ENCODE measurements at regions not wholly inside any gene's neighbourhood (a gene's known extent, or its start where the extent isn't known, plus 50 kb on each side); places are given as distances from the start of the nearest gene placed in this dataset.

- no peak for DNase-seq (ENCODE audit: low spot score)
Observed at GRCh38 chr18:45119876-45120275, 439.2 kb downstream of the SETBP1 start.

- no peak for DNase-seq (ENCODE audit: low spot score)
Observed at GRCh38 chr18:45121146-45121545, 440.5 kb downstream of the SETBP1 start.

GRCh38 chr18:45122506-45122905 lies 441.8 kb downstream of the SETBP1 start:
- DNase-seq (ENCODE audit: low spot score) = no peak

GRCh38 chr18:45127405-45127804 lies 446.7 kb downstream of the SETBP1 start:
- DNase-seq (ENCODE audit: low spot score) = no peak

GRCh38 chr18:45133276-45133675 lies 452.6 kb downstream of the SETBP1 start:
- DNase-seq (ENCODE audit: low spot score) = no peak

- DNase-seq (ENCODE audit: low spot score) = no peak
Observed at GRCh38 chr18:45136381-45137086, 455.8 kb downstream of the SETBP1 start.

GRCh38 chr18:45137087-45137419 lies 456.4 kb downstream of the SETBP1 start:
- DNase-seq (ENCODE audit: low spot score) = no peak

- DNase-seq (ENCODE audit: low spot score) = no peak
Observed at GRCh38 chr18:45139478-45139877, 458.8 kb downstream of the SETBP1 start.

- no peak for DNase-seq (ENCODE audit: low spot score)
Observed at GRCh38 chr18:45142868-45143267, 462.2 kb downstream of the SETBP1 start.

- no peak for DNase-seq (ENCODE audit: low spot score)
Observed at GRCh38 chr18:45149712-45150111, 465.6 kb upstream of the SLC14A2 start.

GRCh38 chr18:45151645-45152044 lies 463.6 kb upstream of the SLC14A2 start:
- no peak for DNase-seq (ENCODE audit: low spot score)

- no peak for DNase-seq (ENCODE audit: low spot score)
Observed at GRCh38 chr18:45155526-45155925, 459.8 kb upstream of the SLC14A2 start.

GRCh38 chr18:45156946-45157345 lies 458.3 kb upstream of the SLC14A2 start:
- no peak for DNase-seq (ENCODE audit: low spot score)

GRCh38 chr18:45157576-45157975 lies 457.7 kb upstream of the SLC14A2 start:
- no peak for DNase-seq (ENCODE audit: low spot score)

GRCh38 chr18:45161850-45162249 lies 453.4 kb upstream of the SLC14A2 start:
- DNase-seq (ENCODE audit: low spot score) = no peak

GRCh38 chr18:45163871-45164270 lies 451.4 kb upstream of the SLC14A2 start:
- no peak for DNase-seq (ENCODE audit: low spot score)

- DNase-seq (ENCODE audit: low spot score) = no peak
Observed at GRCh38 chr18:45164551-45164950, 450.7 kb upstream of the SLC14A2 start.

- DNase-seq (ENCODE audit: low spot score) = no peak
Observed at GRCh38 chr18:45165176-45165713, 450.0 kb upstream of the SLC14A2 start.

- no peak for DNase-seq (ENCODE audit: low spot score)
Observed at GRCh38 chr18:45165871-45166270, 449.4 kb upstream of the SLC14A2 start.

- no peak for DNase-seq (ENCODE audit: low spot score)
Observed at GRCh38 chr18:45166341-45166835, 448.9 kb upstream of the SLC14A2 start.

GRCh38 chr18:45166836-45167551 lies 448.3 kb upstream of the SLC14A2 start:
- no peak for DNase-seq (ENCODE audit: low spot score)

- DNase-seq (ENCODE audit: low spot score) = no peak
Observed at GRCh38 chr18:45167631-45168280, 447.5 kb upstream of the SLC14A2 start.
